AG04449 (cell line): ENCODE measurements at regions not wholly inside any gene's neighbourhood (a gene's known extent, or its start where the extent isn't known, plus 50 kb on each side); places are given as distances from the start of the nearest gene placed in this dataset.

Experiments used
- CTCF ChIA-PET: fragments of 350-600 bp; formaldehyde crosslinking; extraction: SDS; loops from one replicate; lab custom pipeline; 2021; ENCODE audit warnings: antibody characterized with exemption; lab: Yijun Ruan, JAX
- POLR2A ChIA-PET: fragments of 400-600, 350-600 bp; formaldehyde crosslinking; extraction: SDS; loops from one replicate; lab custom pipeline; 2020; ENCODE audit warnings: antibody characterized with exemption, inconsistent platforms; lab: Yijun Ruan, JAX
- DNase-seq: peaks from one replicate; pipeline ENCODE4 v3.0.0-alpha.2; 2010; ENCODE audit warnings: low read depth, low spot score
- H3K4me3 ChIP-seq: 2 replicates; pipeline ENCODE4 v1.5.1; 2011; ENCODE audit warnings: low read depth, mild to moderate bottlenecking, control low read depth, low read length
- CTCF ChIP-seq: IDR thresholded peaks from one replicate; pipeline ENCODE4 v1.5.1; 2011; ENCODE audit warnings: mild to moderate bottlenecking, moderate library complexity, low read length, control low read depth, inconsistent platforms; ENCODE audit not compliant: insufficient read depth; ENCODE audit errors: missing control alignments

- no peak for DNase-seq
- ChIA-PET CTCF (no interaction called here), POLR2A (no interaction called here)
- H3K4me3 ChIP-seq: no peak overlapping the region
- no peak for TF ChIP-seq CTCF
Observed at GRCh38 chr14:60589442-60589841, 59.8 kb downstream of the SIX1 start.

GRCh38 chr14:60590991-60591414, 58.3 kb downstream of the SIX1 start:
- peak; percentile 50 for DNase-seq
- no peak overlapping the region for H3K4me3 ChIP-seq
- no peak for TF ChIP-seq CTCF
- ChIA-PET POLR2A (interaction anchor here (0.7 kb wide), 1 partner anchor 558 kb away, joined by 3 read pairs; no protein-coding TSS in a partner anchor), CTCF (interaction anchor here (0.9 to 1.6 kb wide), 2 partner anchors 406 to 696 kb away, joined by 3 read pairs; no protein-coding TSS in a partner anchor)
